GM23338 (cell line): ENCODE measurements at regions not wholly inside any gene's neighbourhood (a gene's known extent, or its start where the extent isn't known, plus 50 kb on each side); places are given as distances from the start of the nearest gene placed in this dataset.

Source experiments
- ATAC-seq: fragments of 200-7000 bp; cut with Tn5 transposase; 3 replicates; pipeline ENCODE4 v1.9.1; 2020
- DNase-seq: peaks from one replicate; pipeline ENCODE4 v3.0.0-alpha.2; 2015; ENCODE audit warnings: low spot score
- H2AFZ ChIP-seq: fragments of 200-600 bp; sonication (generic); 2 replicates; pipeline ENCODE4 v1.8.0; 2016; ENCODE audit warnings: antibody characterized with exemption, mild to moderate bottlenecking, moderate library complexity
- H3F3A ChIP-seq: fragments of 200-600 bp; sonication (generic); replicated peaks from 2 replicates; pipeline ENCODE4 v1.8.0; 2017; ENCODE audit warnings: antibody characterized with exemption, mixed run types, low read depth
- H3K27ac ChIP-seq: fragments of 200-600 bp; sonication (generic); 2 replicates; pipeline ENCODE4 v1.6.1; 2016; ENCODE audit warnings: low read depth
- H3K27me3 ChIP-seq: fragments of 200-600 bp; sonication (generic); 2 replicates; pipeline ENCODE4 v1.8.0; 2016; ENCODE audit warnings: mild to moderate bottlenecking, mixed run types, moderate library complexity; ENCODE audit not compliant: insufficient read depth
- H3K36me3 ChIP-seq: fragments of 200-600 bp; sonication (generic); 2 replicates; pipeline ENCODE4 v1.8.0; 2016; ENCODE audit warnings: mild to moderate bottlenecking; ENCODE audit not compliant: insufficient read depth
- H3K4me1 ChIP-seq: fragments of 200-600 bp; sonication (generic); 2 replicates; pipeline ENCODE4 v1.8.0; 2016; ENCODE audit warnings: mild to moderate bottlenecking, moderate library complexity; ENCODE audit not compliant: insufficient read depth
- H3K4me2 ChIP-seq: fragments of 200-600 bp; sonication (generic); 2 replicates; pipeline ENCODE4 v1.7.1; 2017; ENCODE audit warnings: mixed run types
- H3K4me3 ChIP-seq: fragments of 200-600 bp; sonication (generic); 2 replicates; pipeline ENCODE4 v1.6.1; 2016; ENCODE audit warnings: mixed run types
- H3K79me2 ChIP-seq: fragments of 200-600 bp; sonication (generic); replicated peaks from 2 replicates; pipeline ENCODE4 v1.8.0; 2017; ENCODE audit warnings: mild to moderate bottlenecking; ENCODE audit not compliant: insufficient read depth
- H3K9me2 ChIP-seq: fragments of 200-600 bp; sonication (generic); 2 replicates; pipeline ENCODE4 v1.8.0; 2017; ENCODE audit not compliant: insufficient read depth
- H4K20me1 ChIP-seq: fragments of 200-600 bp; sonication (generic); replicated peaks from 2 replicates; pipeline ENCODE4 v1.8.0; 2017; ENCODE audit warnings: mild to moderate bottlenecking; ENCODE audit not compliant: insufficient read depth
- H3K27ac Mint-ChIP-seq: 2 replicates; pipeline ENCODE4 v1.8.0; 2020; ENCODE audit warnings: inconsistent platforms, mild to moderate bottlenecking, moderate library complexity, mixed read lengths
- H3K27me3 Mint-ChIP-seq: 3 replicates; pipeline ENCODE4 v1.8.0; 2022; ENCODE audit warnings: low read depth, mild to moderate bottlenecking, moderate library complexity, mixed read lengths, inconsistent platforms; ENCODE audit not compliant: insufficient read depth, poor library complexity
- H3K36me3 Mint-ChIP-seq: 3 replicates; pipeline ENCODE4 v1.8.0; 2021; ENCODE audit warnings: low read depth, mild to moderate bottlenecking, inconsistent platforms, moderate library complexity, mixed read lengths
- H3K4me1 Mint-ChIP-seq: 3 replicates; pipeline ENCODE4 v1.8.0; 2020; ENCODE audit warnings: mild to moderate bottlenecking, inconsistent platforms, mixed read lengths
- H3K4me3 Mint-ChIP-seq: 3 replicates; pipeline ENCODE4 v1.8.0; 2021; ENCODE audit warnings: moderate library complexity, mild to moderate bottlenecking, inconsistent platforms, mixed read lengths
- H3K9me3 Mint-ChIP-seq: 3 replicates; pipeline ENCODE4 v1.8.0; 2020; ENCODE audit warnings: moderate library complexity, mild to moderate bottlenecking, inconsistent platforms, mixed read lengths
- CREB1 ChIP-seq: fragments of 250-450 bp; sonication (Bioruptor Pico); IDR thresholded peaks from 2 replicates; pipeline ENCODE4 v1.5.0; 2020; ENCODE audit warnings: low read depth, mild to moderate bottlenecking, moderate library complexity
- EZH2 ChIP-seq: fragments of 200-600 bp; sonication (generic); IDR thresholded peaks from one replicate; pipeline ENCODE4 v1.8.0; 2017; ENCODE audit warnings: antibody characterized with exemption, mild to moderate bottlenecking, low read depth; ENCODE audit not compliant: unreplicated experiment
- EZH2phosphoT487 ChIP-seq: fragments of 200-600 bp; sonication (generic); IDR thresholded peaks from one replicate; pipeline ENCODE4 v1.8.1; 2018; ENCODE audit warnings: antibody characterized with exemption; ENCODE audit not compliant: unreplicated experiment
- JUNB ChIP-seq: IDR thresholded peaks from one replicate; pipeline ENCODE4 v1.6.1; 2016; ENCODE audit warnings: antibody characterized with exemption; ENCODE audit not compliant: unreplicated experiment
- NANOG ChIP-seq: IDR thresholded peaks from 2 replicates; pipeline ENCODE4 v1.6.1; 2016; ENCODE audit warnings: antibody characterized with exemption, borderline replicate concordance
- POLR2AphosphoS5 ChIP-seq: IDR thresholded peaks from 2 replicates; pipeline ENCODE4 v1.6.1; 2016; ENCODE audit warnings: antibody characterized with exemption, low read depth
- STAT1 ChIP-seq: IDR thresholded peaks from one replicate; pipeline ENCODE4 v1.6.1; 2016; ENCODE audit warnings: antibody characterized with exemption; ENCODE audit not compliant: unreplicated experiment
- ZNF114 ChIP-seq: fragments of 250-450 bp; sonication (Bioruptor Pico); IDR thresholded peaks from 2 replicates; pipeline ENCODE4 v1.5.0; 2020; ENCODE audit warnings: mild to moderate bottlenecking, moderate library complexity
- ZNF331 ChIP-seq: fragments of 250-450 bp; sonication (Bioruptor Pico); IDR thresholded peaks from 2 replicates; pipeline ENCODE4 v1.5.0; 2020; ENCODE audit warnings: low read depth, mild to moderate bottlenecking, moderate library complexity
- ZNF462 ChIP-seq: fragments of 250-450 bp; sonication (Bioruptor Pico); IDR thresholded peaks from 2 replicates; pipeline ENCODE4 v1.5.0; 2020; ENCODE audit warnings: mild to moderate bottlenecking, moderate library complexity
- TF ChIP-seq, protein P1 (sequence below): IDR thresholded peaks from one replicate; pipeline ENCODE4 v1.6.1; 2018; ENCODE audit warnings: antibody characterized with exemption; ENCODE audit not compliant: unreplicated experiment
- TF ChIP-seq, protein P2 (sequence below), 2 experiments: fragments of 200-600 bp in 1 of 2; sonication (generic) in 1 of 2; conservative IDR thresholded peaks; 2 replicates each; pipeline versions ENCODE4 v1.5.1 to v1.6.1; 2016 to 2017; ENCODE audit warnings: antibody characterized with exemption in 2 of 2, low read depth in 2 of 2, mild to moderate bottlenecking in 2 of 2, moderate library complexity in 1 of 2
- TF ChIP-seq, protein P3 (sequence below): IDR thresholded peaks from 2 replicates; pipeline ENCODE4 v1.6.1; 2016; ENCODE audit warnings: antibody characterized with exemption

DNA sequence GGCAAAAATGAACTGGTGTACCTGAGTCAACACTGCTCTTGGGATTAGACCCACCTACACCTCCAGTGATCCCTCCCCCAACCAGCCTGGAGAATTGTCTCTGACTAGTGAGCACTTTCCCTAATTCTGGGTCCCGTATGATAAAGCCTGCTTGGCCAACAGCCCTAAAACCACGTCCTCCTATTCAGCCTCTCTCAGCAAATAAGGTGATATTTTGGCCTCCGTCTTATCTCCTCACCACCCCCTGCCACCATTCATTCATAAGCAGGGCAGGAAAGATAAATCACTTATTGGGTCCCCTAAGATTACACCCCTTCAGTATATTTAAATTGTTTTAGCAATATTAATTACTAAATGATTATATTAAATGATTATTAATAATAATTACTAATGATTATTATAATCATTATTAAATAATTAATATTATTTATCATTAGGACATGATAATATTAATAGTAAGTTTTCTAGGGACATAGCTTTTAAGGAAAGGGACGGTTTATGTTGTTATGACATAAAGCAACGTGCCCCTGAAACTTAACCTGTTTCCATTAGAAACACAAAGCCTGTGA is 108.0 kb downstream of the DUSP10 start:
- Histone ChIP-seq H3K79me2 (no peaks in the 10 kb centered on the region), H3K4me2 (no peak overlapping the region), H3K27ac (no peak overlapping the region), H3K27me3 (no peaks in the 10 kb centered on the region), H3K4me3 (no peak overlapping the region), H3K9me2 (no peaks in the 10 kb centered on the region; the same call in 1 of the 2 replicates), H2AFZ (no peak overlapping the region), H3K4me1 (peaks cover 9% of the 10 kb centered on the region; the same call in 1 of the 2 replicates), H4K20me1 (no peaks in the 10 kb centered on the region), H3K36me3 (no peaks in the 10 kb centered on the region), H3F3A (no peaks in the 10 kb centered on the region)
- TF ChIP-seq ZNF114 (CRISPR knock-in tag) (no peak), EZH2 (no peak), EZH2phosphoT487 (no peak), ZNF331 (CRISPR knock-in tag) (no peak), POLR2AphosphoS5 (no peak), JUNB (no peak), CREB1 (CRISPR knock-in tag) (no peak), NANOG (no peak), ZNF462 (CRISPR knock-in tag) (no peak), STAT1 (no peak)
- TF ChIP-seq, protein P1, sequence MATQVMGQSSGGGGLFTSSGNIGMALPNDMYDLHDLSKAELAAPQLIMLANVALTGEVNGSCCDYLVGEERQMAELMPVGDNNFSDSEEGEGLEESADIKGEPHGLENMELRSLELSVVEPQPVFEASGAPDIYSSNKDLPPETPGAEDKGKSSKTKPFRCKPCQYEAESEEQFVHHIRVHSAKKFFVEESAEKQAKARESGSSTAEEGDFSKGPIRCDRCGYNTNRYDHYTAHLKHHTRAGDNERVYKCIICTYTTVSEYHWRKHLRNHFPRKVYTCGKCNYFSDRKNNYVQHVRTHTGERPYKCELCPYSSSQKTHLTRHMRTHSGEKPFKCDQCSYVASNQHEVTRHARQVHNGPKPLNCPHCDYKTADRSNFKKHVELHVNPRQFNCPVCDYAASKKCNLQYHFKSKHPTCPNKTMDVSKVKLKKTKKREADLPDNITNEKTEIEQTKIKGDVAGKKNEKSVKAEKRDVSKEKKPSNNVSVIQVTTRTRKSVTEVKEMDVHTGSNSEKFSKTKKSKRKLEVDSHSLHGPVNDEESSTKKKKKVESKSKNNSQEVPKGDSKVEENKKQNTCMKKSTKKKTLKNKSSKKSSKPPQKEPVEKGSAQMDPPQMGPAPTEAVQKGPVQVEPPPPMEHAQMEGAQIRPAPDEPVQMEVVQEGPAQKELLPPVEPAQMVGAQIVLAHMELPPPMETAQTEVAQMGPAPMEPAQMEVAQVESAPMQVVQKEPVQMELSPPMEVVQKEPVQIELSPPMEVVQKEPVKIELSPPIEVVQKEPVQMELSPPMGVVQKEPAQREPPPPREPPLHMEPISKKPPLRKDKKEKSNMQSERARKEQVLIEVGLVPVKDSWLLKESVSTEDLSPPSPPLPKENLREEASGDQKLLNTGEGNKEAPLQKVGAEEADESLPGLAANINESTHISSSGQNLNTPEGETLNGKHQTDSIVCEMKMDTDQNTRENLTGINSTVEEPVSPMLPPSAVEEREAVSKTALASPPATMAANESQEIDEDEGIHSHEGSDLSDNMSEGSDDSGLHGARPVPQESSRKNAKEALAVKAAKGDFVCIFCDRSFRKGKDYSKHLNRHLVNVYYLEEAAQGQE, result no peak
- TF ChIP-seq, protein P2, sequence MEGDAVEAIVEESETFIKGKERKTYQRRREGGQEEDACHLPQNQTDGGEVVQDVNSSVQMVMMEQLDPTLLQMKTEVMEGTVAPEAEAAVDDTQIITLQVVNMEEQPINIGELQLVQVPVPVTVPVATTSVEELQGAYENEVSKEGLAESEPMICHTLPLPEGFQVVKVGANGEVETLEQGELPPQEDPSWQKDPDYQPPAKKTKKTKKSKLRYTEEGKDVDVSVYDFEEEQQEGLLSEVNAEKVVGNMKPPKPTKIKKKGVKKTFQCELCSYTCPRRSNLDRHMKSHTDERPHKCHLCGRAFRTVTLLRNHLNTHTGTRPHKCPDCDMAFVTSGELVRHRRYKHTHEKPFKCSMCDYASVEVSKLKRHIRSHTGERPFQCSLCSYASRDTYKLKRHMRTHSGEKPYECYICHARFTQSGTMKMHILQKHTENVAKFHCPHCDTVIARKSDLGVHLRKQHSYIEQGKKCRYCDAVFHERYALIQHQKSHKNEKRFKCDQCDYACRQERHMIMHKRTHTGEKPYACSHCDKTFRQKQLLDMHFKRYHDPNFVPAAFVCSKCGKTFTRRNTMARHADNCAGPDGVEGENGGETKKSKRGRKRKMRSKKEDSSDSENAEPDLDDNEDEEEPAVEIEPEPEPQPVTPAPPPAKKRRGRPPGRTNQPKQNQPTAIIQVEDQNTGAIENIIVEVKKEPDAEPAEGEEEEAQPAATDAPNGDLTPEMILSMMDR (conservative IDR thresholded peaks at IDR 0.05; ENCODE audit: low read depth in 2 of 2), result no peak
- TF ChIP-seq, protein P3, sequence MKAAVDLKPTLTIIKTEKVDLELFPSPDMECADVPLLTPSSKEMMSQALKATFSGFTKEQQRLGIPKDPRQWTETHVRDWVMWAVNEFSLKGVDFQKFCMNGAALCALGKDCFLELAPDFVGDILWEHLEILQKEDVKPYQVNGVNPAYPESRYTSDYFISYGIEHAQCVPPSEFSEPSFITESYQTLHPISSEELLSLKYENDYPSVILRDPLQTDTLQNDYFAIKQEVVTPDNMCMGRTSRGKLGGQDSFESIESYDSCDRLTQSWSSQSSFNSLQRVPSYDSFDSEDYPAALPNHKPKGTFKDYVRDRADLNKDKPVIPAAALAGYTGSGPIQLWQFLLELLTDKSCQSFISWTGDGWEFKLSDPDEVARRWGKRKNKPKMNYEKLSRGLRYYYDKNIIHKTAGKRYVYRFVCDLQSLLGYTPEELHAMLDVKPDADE, result no peak
- Mint-ChIP-seq H3K27me3 (peaks cover 2% of the 10 kb centered on the region), H3K36me3 (no peaks in the 10 kb centered on the region), H3K27ac (no peak overlapping the region), H3K4me3 (no peak overlapping the region), H3K4me1 (no peaks in the 10 kb centered on the region; the same call in 2 of the 3 replicates), H3K9me3 (no peaks in the 10 kb centered on the region; the same call in 2 of the 3 replicates)
- ATAC-seq (no peak), DNase-seq (no peak)
